Spleen (tissue), 7 donors: ENCODE measurements at regions not wholly inside any gene's neighbourhood (a gene's known extent, or its start where the extent isn't known, plus 50 kb on each side); places are given as distances from the start of the nearest gene placed in this dataset.

Experiments
- CTCF ChIP-seq, 11 experiments: fragments of 200-600 bp in 7 of 11; fragments of 450-650 bp in 4 of 11; sonication (generic) in 4 of 11; IDR thresholded peaks in 8 of 11; conservative IDR thresholded peaks in 3 of 11; 1 replicate in 7 of 11; 2 replicates in 4 of 11; pipeline versions ENCODE4 v1.4.0 to v1.8.0; 2016 to 2021; ENCODE audit warnings: antibody characterized with exemption in 11 of 11, inconsistent platforms in 4 of 11, mild to moderate bottlenecking in 1 of 11
- POLR2AphosphoS5 ChIP-seq, 3 donors: sonication (generic); formaldehyde crosslinking; IDR thresholded peaks; one replicate each; pipeline ENCODE4 v1.5.1; 2017; ENCODE audit warnings: antibody characterized with exemption in 3 of 3
- donor health status: DM: no; HTN: no; CAD: no; lungs with moderate emphysema.
- donor health status: DM: no; HTN: no; CAD: no.
- donor health status: DM: no; HTN: no; CAD: no.

GRCh38 chr12:13843841-13844240, 137.6 kb downstream of the GRIN2B start:
- TF ChIP-seq CTCF (IDR thresholded peaks at IDR 0.05 in 8 of 11, conservative IDR thresholded peaks at IDR 0.05 in 3 of 11) (no peak), POLR2AphosphoS5 (IDR thresholded peaks at IDR 0.05) (no peak)
